OCI-LY1 (cell line): ENCODE measurements at regions not wholly inside any gene's neighbourhood (a gene's known extent, or its start where the extent isn't known, plus 50 kb on each side); places are given as distances from the start of the nearest gene placed in this dataset.

Experiments
- H2AFZ ChIP-seq: fragments of 200-600 bp; sonication (generic), shearing (Covaris generic); 2 replicates; pipeline ENCODE4 v1.6.0; 2014; ENCODE audit warnings: antibody characterized with exemption, mild to moderate bottlenecking, low read length
- H3F3A ChIP-seq: fragments of 200-600 bp; sonication (generic), shearing (Covaris generic); 2 replicates; pipeline ENCODE4 v1.6.0; 2014; ENCODE audit warnings: mild to moderate bottlenecking, antibody characterized with exemption, low read length, moderate library complexity; ENCODE audit not compliant: insufficient read depth
- H3K27ac ChIP-seq: fragments of 200-600 bp; sonication (generic); 2 replicates; pipeline ENCODE4 v1.5.1; 2014; ENCODE audit warnings: low read length, mixed run types, mild to moderate bottlenecking, low read depth; ENCODE audit not compliant: poor library complexity, severe bottlenecking
- H3K27me3 ChIP-seq: fragments of 200-600 bp; sonication (generic); 2 replicates; pipeline ENCODE4 v1.6.0; 2014; ENCODE audit warnings: antibody characterized with exemption, mild to moderate bottlenecking, low read length, moderate library complexity; ENCODE audit not compliant: insufficient read depth
- H3K36me3 ChIP-seq: fragments of 200-600 bp; sonication (generic); 2 replicates; pipeline ENCODE4 v1.6.1; 2014; ENCODE audit warnings: mild to moderate bottlenecking, antibody characterized with exemption, low read length, moderate library complexity, mixed read lengths; ENCODE audit not compliant: insufficient read depth
- H3K4me1 ChIP-seq: fragments of 200-600 bp; sonication (generic); 2 replicates; pipeline ENCODE4 v1.5.1; 2014; ENCODE audit warnings: mild to moderate bottlenecking, low read length, moderate library complexity; ENCODE audit not compliant: insufficient read depth, severe bottlenecking
- H3K4me2 ChIP-seq: fragments of 200-600 bp; sonication (generic), shearing (Covaris generic); 2 replicates; pipeline ENCODE4 v1.6.1; 2014; ENCODE audit warnings: low read length
- H3K4me3 ChIP-seq: fragments of 200-600 bp; sonication (generic); 2 replicates; pipeline ENCODE4 v1.5.1; 2014; ENCODE audit warnings: low read length, low read depth, mild to moderate bottlenecking, mixed read lengths; ENCODE audit not compliant: poor library complexity, severe bottlenecking
- H3K79me2 ChIP-seq: fragments of 200-600 bp; shearing (Covaris generic); 2 replicates; pipeline ENCODE4 v1.6.1; 2016; ENCODE audit warnings: mixed run types, low read length, mixed read lengths; ENCODE audit not compliant: insufficient read depth
- H3K9ac ChIP-seq: fragments of 200-600 bp; sonication (generic), shearing (Covaris generic); 2 replicates; pipeline ENCODE4 v1.6.1; 2014; ENCODE audit warnings: mild to moderate bottlenecking, low read length, mixed read lengths
- H3K9me2 ChIP-seq: fragments of 200-600 bp; sonication (generic), shearing (Covaris generic); 2 replicates; pipeline ENCODE4 v1.6.1; 2014; ENCODE audit warnings: low read depth, mild to moderate bottlenecking, low read length, mixed read lengths
- H3K9me3 ChIP-seq: fragments of 200-600 bp; shearing (Covaris generic); 2 replicates; pipeline ENCODE4 v1.6.1; 2014; ENCODE audit warnings: low read length, mixed read lengths
- H4K20me1 ChIP-seq: fragments of 200-600 bp; sonication (generic), shearing (Covaris generic); 2 replicates; pipeline ENCODE4 v1.6.0; 2016; ENCODE audit warnings: mild to moderate bottlenecking, low read length; ENCODE audit not compliant: insufficient read depth
- CTCF ChIP-seq: fragments of 200-600 bp; sonication (generic), shearing (Covaris generic); IDR thresholded peaks from 2 replicates; pipeline ENCODE4 v1.5.1; 2017; ENCODE audit warnings: mild to moderate bottlenecking, antibody characterized with exemption, low read length, moderate library complexity, mixed read lengths
- EZH2 ChIP-seq: fragments of 200-600 bp; sonication (generic), shearing (Covaris generic); IDR thresholded peaks from 2 replicates; pipeline ENCODE4 v1.8.0; 2017; ENCODE audit warnings: borderline replicate concordance, mixed run types, mild to moderate bottlenecking, antibody characterized with exemption, low read length, moderate library complexity, mixed read lengths

GRCh38 chr17:77398274-77398673, 257.5 kb downstream of the SEC14L1 start:
- H4K20me1 ChIP-seq = no peaks in the 10 kb centered on the region
- H3K79me2 ChIP-seq = no peaks in the 10 kb centered on the region
- no peaks in the 10 kb centered on the region for H3K36me3 ChIP-seq
- no peak for TF ChIP-seq EZH2
- TF ChIP-seq CTCF = no peak
- H3K4me2 ChIP-seq = no peak overlapping the region
- H3F3A ChIP-seq = no peaks in the 10 kb centered on the region
- peaks cover 37% of the 10 kb centered on the region for H3K4me1 ChIP-seq
- H3K4me3 ChIP-seq = no peak overlapping the region
- H3K27ac ChIP-seq = no peak overlapping the region
- no peak overlapping the region for H3K9ac ChIP-seq
- H3K27me3 ChIP-seq = peaks cover 8% of the 10 kb centered on the region; the same call in 1 of the 2 replicates
- no peaks in the 10 kb centered on the region for H3K9me3 ChIP-seq
- no peak overlapping the region for H2AFZ ChIP-seq
- H3K9me2 ChIP-seq = no peaks in the 10 kb centered on the region

DNA sequence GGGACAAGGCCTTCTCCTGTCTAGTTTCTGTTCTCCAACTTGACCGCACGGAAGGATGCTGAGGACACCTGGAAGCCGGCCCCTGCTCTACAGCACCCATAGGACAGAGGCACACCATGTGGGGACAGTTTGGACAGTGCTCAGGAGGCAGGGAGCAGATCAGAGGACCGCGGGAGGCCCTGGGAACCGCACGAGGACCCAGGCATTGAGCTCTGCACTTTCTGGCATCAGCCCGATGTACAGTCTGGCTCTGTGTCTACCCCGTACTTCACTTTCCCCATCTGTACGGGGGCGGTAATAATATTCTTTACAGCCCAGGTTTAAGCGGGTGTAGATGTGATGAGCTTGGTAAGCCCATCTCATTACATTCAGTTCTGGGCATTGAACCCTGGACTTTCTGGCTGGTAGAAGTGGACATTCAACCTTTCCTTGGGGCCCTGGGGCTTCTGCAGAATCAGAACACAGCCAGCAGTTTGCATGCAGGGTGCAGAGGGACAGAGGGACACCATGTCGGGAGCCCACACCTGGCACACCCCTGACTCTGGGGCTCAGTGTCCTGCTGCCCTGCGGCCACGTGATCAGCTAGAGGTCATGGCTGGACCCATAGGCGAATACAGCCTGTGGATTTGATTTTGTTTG, 258.7 kb downstream of the SEC14L1 start:
- Histone ChIP-seq H3K27me3 (peaks cover 8% of the 10 kb centered on the region; the same call in 1 of the 2 replicates), H3F3A (no peaks in the 10 kb centered on the region), H3K9me3 (no peaks in the 10 kb centered on the region), H3K27ac (no peak overlapping the region), H3K4me1 (peaks cover 48% of the 10 kb centered on the region), H3K79me2 (no peaks in the 10 kb centered on the region), H3K9me2 (no peaks in the 10 kb centered on the region), H3K36me3 (no peaks in the 10 kb centered on the region), H3K4me3 (no peak overlapping the region), H3K4me2 (no peak overlapping the region; the same call in 1 of the 2 replicates), H3K9ac (no peak overlapping the region), H2AFZ (no peak overlapping the region), H4K20me1 (no peaks in the 10 kb centered on the region)
- TF ChIP-seq EZH2 = no peak
- no peak for TF ChIP-seq CTCF

DNA sequence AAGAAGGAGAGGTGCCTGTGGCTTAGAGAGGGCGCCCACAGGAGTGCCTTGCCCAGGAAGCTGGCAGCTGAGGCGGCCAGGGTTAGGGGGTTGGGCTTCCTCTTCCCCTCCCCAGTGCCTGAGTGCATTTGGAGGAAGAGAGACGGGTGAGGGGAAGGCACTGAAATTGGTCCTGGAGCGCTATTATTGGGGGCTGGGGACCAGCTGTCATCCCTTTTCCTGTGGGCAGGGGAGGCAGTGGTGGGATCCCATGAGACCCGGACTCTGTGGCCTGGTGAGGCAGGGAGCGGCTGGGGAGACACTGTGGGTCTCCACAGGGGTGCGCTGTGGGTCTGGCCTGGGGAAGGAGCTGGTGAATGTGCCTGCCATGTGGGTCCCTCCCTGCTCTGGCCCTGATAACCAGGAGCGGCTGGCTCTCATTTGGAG, 259.7 kb downstream of the SEC14L1 start:
- no peaks in the 10 kb centered on the region for H3K9me2 ChIP-seq
- TF ChIP-seq EZH2 (no peak), CTCF (peak; percentile 95)
- H2AFZ ChIP-seq = no peak overlapping the region
- H3K36me3 ChIP-seq = no peaks in the 10 kb centered on the region
- H3K9me3 ChIP-seq = no peaks in the 10 kb centered on the region
- no peaks in the 10 kb centered on the region for H3F3A ChIP-seq
- peak overlapping the region; percentile 27; the same call in 1 of the 2 replicates for H3K9ac ChIP-seq
- peaks cover 58% of the 10 kb centered on the region for H3K4me1 ChIP-seq
- H3K79me2 ChIP-seq = no peaks in the 10 kb centered on the region
- H3K27ac ChIP-seq = peak overlapping the region; percentile 34
- H3K4me2 ChIP-seq = peak overlapping the region; percentile 27; the same call in 1 of the 2 replicates
- peaks cover 8% of the 10 kb centered on the region; the same call in 1 of the 2 replicates for H3K27me3 ChIP-seq
- no peak overlapping the region for H3K4me3 ChIP-seq
- no peaks in the 10 kb centered on the region for H4K20me1 ChIP-seq
